ENCODE measurements at regions not wholly inside any gene's neighbourhood (a gene's known extent, or its start where the extent isn't known, plus 50 kb on each side); places are given as distances from the start of the nearest gene placed in this dataset.

- no peak overlapping the region for H3K4me3 ChIP-seq
- H3K27ac ChIP-seq: no peak overlapping the region
- H3K4me1 ChIP-seq: no peaks in the 10 kb centered on the region
- DNase-seq (no peak), ATAC-seq (no peak)
- H3K27me3 ChIP-seq: no peaks in the 10 kb centered on the region
- no peaks in the 10 kb centered on the region for H3K9me3 ChIP-seq
- intact Hi-C loops (cut with DNase I; ENCODE audit: low total_unique reads): no loop called here
- in situ Hi-C loops (cut with MboI; ENCODE audit: low sequenced_read_pairs in 4 of 4): no loop called here
- TF ChIP-seq CTCF (IDR thresholded peaks at IDR 0.05 in 4 of 5, conservative IDR thresholded peaks at IDR 0.05 in 1 of 5): no peak
- no peak for TF ChIP-seq POLR2A (IDR thresholded peaks at IDR 0.05)
- H3K36me3 ChIP-seq: no peaks in the 10 kb centered on the region
Measured at GRCh38 chr3:117218641-117219048, 509.1 kb downstream of the TUSC7 start.

DNA sequence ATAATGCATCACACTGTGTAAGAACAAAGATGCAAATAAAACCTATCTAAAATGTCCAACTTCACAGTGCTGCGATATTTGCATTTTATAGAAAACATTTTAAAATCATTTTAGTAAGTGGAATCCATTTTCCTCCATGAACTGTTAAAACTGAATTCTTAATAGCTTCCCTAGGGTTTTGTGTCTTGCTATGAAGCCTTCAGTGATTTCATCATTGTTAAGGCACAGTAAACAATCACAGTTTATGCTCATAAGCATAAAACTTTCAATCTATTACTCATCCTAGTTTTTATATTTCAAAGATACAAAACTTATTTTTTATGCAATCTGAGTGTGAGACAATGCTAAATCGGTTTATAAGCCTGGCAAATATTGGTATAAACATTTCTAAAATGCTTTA lies 509.7 kb downstream of the TUSC7 start:
- no peak for ATAC-seq
- TF ChIP-seq POLR2A (IDR thresholded peaks at IDR 0.05): no peak
- no peak for TF ChIP-seq CTCF (IDR thresholded peaks at IDR 0.05 in 4 of 5, conservative IDR thresholded peaks at IDR 0.05 in 1 of 5)
- in situ Hi-C loops (cut with MboI; ENCODE audit: low sequenced_read_pairs in 4 of 4): no loop called here

GRCh38 chr3:117226932-117227331 lies 517.4 kb downstream of the TUSC7 start:
- intact Hi-C loops (cut with DNase I; ENCODE audit: low total_unique reads): no loop called here
- no peak overlapping the region for H3K4me3 ChIP-seq
- TF ChIP-seq POLR2A (IDR thresholded peaks at IDR 0.05) (no peak), CTCF (IDR thresholded peaks at IDR 0.05 in 4 of 5, conservative IDR thresholded peaks at IDR 0.05 in 1 of 5) (no peak)
- DNase-seq (no peak), ATAC-seq (no peak)
- in situ Hi-C loops (cut with MboI; ENCODE audit: low sequenced_read_pairs in 4 of 4): no loop called here
- H3K9me3 ChIP-seq: no peaks in the 10 kb centered on the region
- no peaks in the 10 kb centered on the region for H3K36me3 ChIP-seq
- H3K4me1 ChIP-seq: no peaks in the 10 kb centered on the region
- H3K27ac ChIP-seq: no peak overlapping the region
- no peaks in the 10 kb centered on the region for H3K27me3 ChIP-seq

More for the DNA sequence above, 509.7 kb downstream of the TUSC7 start:
- H3K27ac ChIP-seq: no peak overlapping the region
- H3K9me3 ChIP-seq: no peaks in the 10 kb centered on the region
- H3K4me1 ChIP-seq: no peaks in the 10 kb centered on the region
- no peak overlapping the region for H3K4me3 ChIP-seq
- no peak for DNase-seq
- no peaks in the 10 kb centered on the region for H3K27me3 ChIP-seq
- H3K36me3 ChIP-seq: no peaks in the 10 kb centered on the region
- intact Hi-C loops (cut with DNase I; ENCODE audit: low total_unique reads): no loop called here

- ATAC-seq (no peak), DNase-seq (no peak)
- Histone ChIP-seq H3K4me1 (no peaks in the 10 kb centered on the region), H3K36me3 (no peaks in the 10 kb centered on the region), H3K27me3 (no peaks in the 10 kb centered on the region), H3K4me3 (no peak overlapping the region), H3K27ac (no peak overlapping the region), H3K9me3 (no peaks in the 10 kb centered on the region)
- TF ChIP-seq POLR2A (IDR thresholded peaks at IDR 0.05) (no peak), CTCF (IDR thresholded peaks at IDR 0.05 in 4 of 5, conservative IDR thresholded peaks at IDR 0.05 in 1 of 5) (no peak)
- in situ Hi-C loops (cut with MboI; ENCODE audit: low sequenced_read_pairs in 4 of 4): no loop called here
- intact Hi-C loops (cut with DNase I; ENCODE audit: low total_unique reads): no loop called here
Measured at GRCh38 chr3:117228466-117228865, 518.9 kb downstream of the TUSC7 start.

GRCh38 chr3:117230924-117231323 lies 521.3 kb downstream of the TUSC7 start:
- Histone ChIP-seq H3K9me3 (no peaks in the 10 kb centered on the region), H3K27me3 (no peaks in the 10 kb centered on the region), H3K4me3 (no peak overlapping the region), H3K4me1 (no peaks in the 10 kb centered on the region), H3K27ac (no peak overlapping the region), H3K36me3 (no peaks in the 10 kb centered on the region)
- intact Hi-C loops (cut with DNase I; ENCODE audit: low total_unique reads): no loop called here
- TF ChIP-seq POLR2A (IDR thresholded peaks at IDR 0.05): no peak
- no peak for TF ChIP-seq CTCF (IDR thresholded peaks at IDR 0.05 in 4 of 5, conservative IDR thresholded peaks at IDR 0.05 in 1 of 5)
- ATAC-seq (no peak), DNase-seq (no peak)
- in situ Hi-C loops (cut with MboI; ENCODE audit: low sequenced_read_pairs in 4 of 4): no loop called here

All from gastrocnemius medialis (tissue), 4 donors.